ENCODE measurements at regions not wholly inside any gene's neighbourhood (a gene's known extent, or its start where the extent isn't known, plus 50 kb on each side); places are given as distances from the start of the nearest gene placed in this dataset.

- Mint-ChIP-seq H3K27ac (no peak overlapping the region), H3K9me3 (ENCODE audit: low read depth) (no peaks in the 10 kb centered on the region), H3K36me3 (ENCODE audit: insufficient read depth) (no peaks in the 10 kb centered on the region), H3K4me1 (ENCODE audit: low read depth) (peaks cover 3% of the 10 kb centered on the region), H3K27me3 (peaks cover 34% of the 10 kb centered on the region), H3K4me3 (ENCODE audit: low read depth) (no peak overlapping the region)
- no peak for TF ChIP-seq CTCF (IDR thresholded peaks at IDR 0.05; ENCODE audit: unreplicated experiment)
- no peak for DNase-seq (ENCODE audit: low spot score, unreplicated experiment)
Observed at GRCh38 chr1:229882621-229883020, 184.4 kb upstream of the GALNT2 start.

- TF ChIP-seq CTCF (IDR thresholded peaks at IDR 0.05; ENCODE audit: unreplicated experiment) = no peak
- no peak for DNase-seq (ENCODE audit: low spot score, unreplicated experiment)
- no peaks in the 10 kb centered on the region for H3K36me3 Mint-ChIP-seq (ENCODE audit: insufficient read depth)
- no peak overlapping the region for H3K4me3 Mint-ChIP-seq (ENCODE audit: low read depth)
- H3K27ac Mint-ChIP-seq = no peak overlapping the region
- H3K27me3 Mint-ChIP-seq = peaks cover 25% of the 10 kb centered on the region
- H3K9me3 Mint-ChIP-seq (ENCODE audit: low read depth) = no peaks in the 10 kb centered on the region
- H3K4me1 Mint-ChIP-seq (ENCODE audit: low read depth) = peaks cover 3% of the 10 kb centered on the region
Observed at GRCh38 chr1:229883504-229884200, 183.4 kb upstream of the GALNT2 start.

GRCh38 chr1:229884765-229885164, 182.3 kb upstream of the GALNT2 start:
- no peak for DNase-seq (ENCODE audit: low spot score, unreplicated experiment)
- Mint-ChIP-seq H3K4me3 (ENCODE audit: low read depth) (no peak overlapping the region), H3K27ac (no peak overlapping the region), H3K4me1 (ENCODE audit: low read depth) (peaks cover 3% of the 10 kb centered on the region), H3K27me3 (peaks cover 16% of the 10 kb centered on the region), H3K9me3 (ENCODE audit: low read depth) (no peaks in the 10 kb centered on the region), H3K36me3 (ENCODE audit: insufficient read depth) (no peaks in the 10 kb centered on the region)
- TF ChIP-seq CTCF (IDR thresholded peaks at IDR 0.05; ENCODE audit: unreplicated experiment) = no peak

- Mint-ChIP-seq H3K4me1 (ENCODE audit: low read depth) (peaks cover 3% of the 10 kb centered on the region), H3K27me3 (peaks cover 11% of the 10 kb centered on the region), H3K4me3 (ENCODE audit: low read depth) (no peak overlapping the region), H3K36me3 (ENCODE audit: insufficient read depth) (no peaks in the 10 kb centered on the region), H3K9me3 (ENCODE audit: low read depth) (no peaks in the 10 kb centered on the region), H3K27ac (no peak overlapping the region)
- no peak for TF ChIP-seq CTCF (IDR thresholded peaks at IDR 0.05; ENCODE audit: unreplicated experiment)
- DNase-seq (ENCODE audit: low spot score, unreplicated experiment) = no peak
Observed at GRCh38 chr1:229885568-229886495, 181.2 kb upstream of the GALNT2 start.

GRCh38 chr1:229886636-229887035, 180.4 kb upstream of the GALNT2 start:
- Mint-ChIP-seq H3K4me1 (ENCODE audit: low read depth) (peaks cover 3% of the 10 kb centered on the region), H3K27ac (no peak overlapping the region), H3K36me3 (ENCODE audit: insufficient read depth) (no peaks in the 10 kb centered on the region), H3K27me3 (peaks cover 11% of the 10 kb centered on the region), H3K4me3 (ENCODE audit: low read depth) (no peak overlapping the region), H3K9me3 (ENCODE audit: low read depth) (no peaks in the 10 kb centered on the region)
- no peak for TF ChIP-seq CTCF (IDR thresholded peaks at IDR 0.05; ENCODE audit: unreplicated experiment)
- DNase-seq (ENCODE audit: low spot score, unreplicated experiment) = no peak
